NB4 (cell line): ENCODE measurements at regions not wholly inside any gene's neighbourhood (a gene's known extent, or its start where the extent isn't known, plus 50 kb on each side); places are given as distances from the start of the nearest gene placed in this dataset.

ENCODE experiments used
- DNase-seq: peaks from one replicate; pipeline ENCODE4 v3.0.0; 2010; ENCODE audit warnings: low read depth
- H3K4me3 ChIP-seq: one replicate; pipeline ENCODE4 v1.5.1; 2011; ENCODE audit warnings: mild to moderate bottlenecking, low read depth, low read length, moderate library complexity
- MYC ChIP-seq: IDR thresholded peaks from 2 replicates; pipeline ENCODE4 v1.6.1; 2011; ENCODE audit warnings: low read depth, low read length
- POLR2A ChIP-seq: IDR thresholded peaks from 2 replicates; pipeline ENCODE4 v1.6.1; 2011; ENCODE audit warnings: mild to moderate bottlenecking; ENCODE audit not compliant: insufficient read length; ENCODE audit errors: extremely low read depth
- TF ChIP-seq, protein P1 (sequence below): IDR thresholded peaks from one replicate; pipeline ENCODE4 v1.5.1; 2012; ENCODE audit warnings: low read depth, low read length
- TF ChIP-seq, protein P2 (sequence below): IDR thresholded peaks from 2 replicates; pipeline ENCODE4 v1.6.1; 2011; ENCODE audit warnings: low read depth, low read length

DNA sequence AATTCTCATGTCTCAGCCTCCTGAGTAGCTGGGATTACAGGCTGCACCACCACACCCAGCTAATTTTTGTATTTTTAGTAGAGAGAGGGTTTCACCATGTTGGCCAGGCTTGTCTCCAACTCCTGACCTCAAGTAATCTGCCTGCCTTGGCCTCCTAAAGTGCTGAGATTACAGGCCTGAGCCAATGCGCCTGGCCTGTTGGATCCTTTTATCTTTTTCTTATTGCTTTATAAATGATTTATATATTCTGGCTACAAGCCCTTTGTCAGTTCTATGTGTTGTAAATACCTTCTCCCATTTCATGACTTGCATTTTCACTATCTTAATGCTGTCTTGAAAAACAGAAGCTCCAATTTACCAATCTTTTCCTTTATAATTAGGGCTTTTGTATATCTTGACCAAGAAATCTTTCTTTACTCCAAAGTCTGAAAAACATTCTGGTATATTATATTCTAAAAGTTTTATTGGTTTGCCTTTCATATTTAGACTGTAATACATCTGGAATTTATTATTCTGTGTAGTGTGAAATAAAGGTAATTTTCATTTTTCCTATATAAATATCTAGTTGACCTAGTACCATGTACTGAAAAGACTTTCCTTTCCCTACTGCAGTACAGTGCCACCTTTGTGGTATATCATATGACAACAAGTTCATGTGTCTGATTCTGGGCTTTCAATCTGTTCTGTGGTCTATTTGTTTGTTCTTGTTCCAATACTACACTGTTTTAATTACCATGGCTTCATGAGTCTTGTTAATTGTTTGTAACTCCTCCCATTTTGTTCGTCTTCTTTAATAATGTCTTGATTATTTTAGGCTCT, 52.9 kb upstream of the RNU6-1 start:
- no peak for DNase-seq
- H3K4me3 ChIP-seq, result no peak overlapping the region
- TF ChIP-seq, protein P1, sequence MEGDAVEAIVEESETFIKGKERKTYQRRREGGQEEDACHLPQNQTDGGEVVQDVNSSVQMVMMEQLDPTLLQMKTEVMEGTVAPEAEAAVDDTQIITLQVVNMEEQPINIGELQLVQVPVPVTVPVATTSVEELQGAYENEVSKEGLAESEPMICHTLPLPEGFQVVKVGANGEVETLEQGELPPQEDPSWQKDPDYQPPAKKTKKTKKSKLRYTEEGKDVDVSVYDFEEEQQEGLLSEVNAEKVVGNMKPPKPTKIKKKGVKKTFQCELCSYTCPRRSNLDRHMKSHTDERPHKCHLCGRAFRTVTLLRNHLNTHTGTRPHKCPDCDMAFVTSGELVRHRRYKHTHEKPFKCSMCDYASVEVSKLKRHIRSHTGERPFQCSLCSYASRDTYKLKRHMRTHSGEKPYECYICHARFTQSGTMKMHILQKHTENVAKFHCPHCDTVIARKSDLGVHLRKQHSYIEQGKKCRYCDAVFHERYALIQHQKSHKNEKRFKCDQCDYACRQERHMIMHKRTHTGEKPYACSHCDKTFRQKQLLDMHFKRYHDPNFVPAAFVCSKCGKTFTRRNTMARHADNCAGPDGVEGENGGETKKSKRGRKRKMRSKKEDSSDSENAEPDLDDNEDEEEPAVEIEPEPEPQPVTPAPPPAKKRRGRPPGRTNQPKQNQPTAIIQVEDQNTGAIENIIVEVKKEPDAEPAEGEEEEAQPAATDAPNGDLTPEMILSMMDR, result no peak
- TF ChIP-seq POLR2A (no peak), MYC (no peak)
- TF ChIP-seq, protein P2, sequence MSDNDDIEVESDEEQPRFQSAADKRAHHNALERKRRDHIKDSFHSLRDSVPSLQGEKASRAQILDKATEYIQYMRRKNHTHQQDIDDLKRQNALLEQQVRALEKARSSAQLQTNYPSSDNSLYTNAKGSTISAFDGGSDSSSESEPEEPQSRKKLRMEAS, result no peak

DNA sequence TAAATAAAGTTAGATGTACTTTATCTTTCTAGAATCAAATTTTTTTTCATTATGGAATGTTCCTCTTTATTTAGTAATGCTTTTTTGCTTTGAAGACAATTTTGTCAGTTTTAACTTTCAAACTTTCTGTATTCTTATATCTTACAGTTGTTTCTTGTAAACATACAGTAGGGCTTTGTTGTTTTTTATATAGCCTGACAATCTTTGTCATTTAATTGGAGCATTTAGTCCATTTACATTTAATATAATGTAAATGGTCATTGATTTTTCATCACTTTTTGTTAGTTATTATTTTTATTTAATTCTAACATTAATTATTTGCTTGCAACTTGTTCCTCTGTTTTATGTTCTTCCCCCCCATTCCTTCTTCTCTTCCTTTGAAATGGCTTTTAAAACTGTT, 55.4 kb upstream of the RNU6-1 start:
- TF ChIP-seq, protein P2, result no peak
- TF ChIP-seq, protein P1, result no peak
- TF ChIP-seq MYC (no peak), POLR2A (no peak)
- H3K4me3 ChIP-seq, result no peak overlapping the region
- DNase-seq, result no peak

DNA sequence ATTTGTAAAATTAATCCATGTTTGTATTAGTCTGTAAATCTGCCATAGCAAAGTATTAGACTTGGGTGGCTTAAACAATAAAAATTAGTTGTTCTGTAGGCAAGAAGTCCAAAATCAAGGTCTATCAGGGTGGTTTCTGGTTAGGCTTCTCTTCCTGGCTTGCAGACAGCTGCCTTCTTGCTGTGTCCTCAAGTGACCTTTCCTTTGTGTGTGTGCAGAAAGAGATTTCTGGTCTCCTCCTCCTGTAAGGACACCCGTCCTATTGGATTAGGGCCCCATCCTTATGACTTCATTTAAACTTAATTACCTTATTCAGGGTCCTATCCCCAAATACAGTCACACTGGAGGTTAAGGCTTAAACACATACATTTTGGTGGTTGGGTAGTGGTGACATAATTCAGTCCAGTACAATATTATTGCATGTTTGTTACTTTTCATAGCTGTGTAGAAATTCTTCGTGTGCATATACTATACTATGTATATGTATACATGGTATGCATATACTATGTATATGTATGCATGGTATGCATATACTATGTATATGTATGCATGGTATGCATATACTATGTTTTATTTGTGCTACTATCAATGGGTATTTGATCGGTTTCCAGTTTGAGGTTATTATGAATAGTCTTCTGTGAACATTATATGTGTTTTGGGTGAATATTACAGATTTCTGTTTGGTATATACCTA, 57.9 kb upstream of the RNU6-1 start:
- peak; percentile 16 for DNase-seq
- TF ChIP-seq, protein P1, result no peak
- TF ChIP-seq, protein P2, result no peak
- no peak for TF ChIP-seq MYC
- no peak for TF ChIP-seq POLR2A

DNA sequence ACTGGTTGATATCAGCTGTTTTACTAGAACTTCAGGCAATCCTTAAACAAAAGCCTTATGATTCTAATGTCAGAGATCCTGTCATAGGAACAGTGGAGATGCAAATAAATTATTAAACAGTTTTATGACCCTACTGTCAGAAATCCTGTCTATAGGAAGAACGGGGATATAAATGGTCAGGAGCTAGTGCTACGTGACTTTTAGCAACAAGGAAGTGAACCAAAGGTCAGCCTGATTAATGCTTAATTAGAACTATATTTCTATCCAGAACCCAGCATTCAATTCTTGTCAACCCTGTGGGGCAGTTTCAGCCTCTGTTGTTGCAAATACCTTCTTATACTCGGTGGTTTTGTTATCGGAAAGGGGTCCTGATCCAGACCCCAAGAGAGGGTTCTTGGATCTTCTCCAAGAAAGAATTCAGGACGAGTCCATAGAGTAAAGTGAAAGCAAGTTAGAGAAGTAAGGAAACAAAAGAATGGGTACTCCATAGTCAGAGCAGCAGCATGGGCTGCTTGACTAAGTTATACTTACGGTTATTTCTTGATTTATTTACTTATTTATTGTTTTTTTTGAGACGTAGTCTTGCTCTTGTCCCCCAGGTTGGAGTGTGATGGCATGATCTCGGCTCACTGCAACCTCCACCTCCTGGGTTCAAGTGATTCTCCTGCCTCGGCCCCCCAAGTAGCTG, 59.9 kb upstream of the RNU6-1 start:
- no peak for DNase-seq
- no peak overlapping the region for H3K4me3 ChIP-seq

More for the DNA sequence above, 57.9 kb upstream of the RNU6-1 start:
- no peak overlapping the region for H3K4me3 ChIP-seq

DNA sequence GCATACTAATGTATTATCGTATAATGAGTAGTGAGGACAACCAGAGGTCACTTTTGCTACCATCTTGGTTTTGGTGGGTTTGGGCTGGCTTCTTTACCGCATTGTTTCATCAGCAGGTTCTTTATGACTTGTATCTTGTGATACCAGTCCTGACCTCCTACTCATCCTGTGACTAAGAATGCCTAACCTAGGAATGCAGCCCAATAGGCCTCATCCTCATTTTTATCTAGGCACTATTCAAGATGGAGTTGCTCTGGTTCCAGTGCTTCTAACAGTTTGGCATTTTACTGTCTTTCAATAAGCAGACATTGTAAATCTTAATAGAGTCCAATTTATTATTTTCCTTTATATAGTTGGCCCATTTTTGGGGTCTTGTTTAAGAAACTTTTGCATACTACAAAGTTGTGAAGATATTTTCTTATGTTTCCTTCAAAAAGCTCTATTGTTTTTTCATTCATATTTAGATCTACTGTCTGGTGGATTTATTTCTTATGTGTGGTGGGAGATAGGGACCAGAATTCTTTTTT, 60.8 kb upstream of the RNU6-1 start:
- H3K4me3 ChIP-seq, result no peak overlapping the region
- TF ChIP-seq, protein P1, result no peak
- TF ChIP-seq POLR2A (no peak), MYC (no peak)
- TF ChIP-seq, protein P2, result no peak
- DNase-seq, result no peak

More for the DNA sequence above, 59.9 kb upstream of the RNU6-1 start:
- no peak for TF ChIP-seq MYC
- no peak for TF ChIP-seq POLR2A
- TF ChIP-seq, protein P2, result no peak
- TF ChIP-seq, protein P1, result no peak
